ENCODE measurements at regions not wholly inside any gene's neighbourhood (a gene's known extent, or its start where the extent isn't known, plus 50 kb on each side); places are given as distances from the start of the nearest gene placed in this dataset.

- TF ChIP-seq ZNF592 (IDR thresholded peaks at IDR 0.05) (no peak), HCFC1 (IDR thresholded peaks at IDR 0.05; ENCODE audit: low read length) (no peak)
These were observed 238.0 kb upstream of the PDE4D start (continued) for GRCh38 chr5:60131504-60131903.

- no peaks in the 10 kb centered on the region for H3K79me2 ChIP-seq (ENCODE audit: control insufficient read depth, insufficient read depth, low read length)
- ATAC-seq (no peak), FAIRE-seq (no peak), DNase-seq (ENCODE audit: low read depth, low spot score) (no peak)
- no peak overlapping the region for H3K9ac ChIP-seq (ENCODE audit: control insufficient read depth, insufficient read depth, low read length)
- no peak overlapping the region for H3K27ac ChIP-seq (ENCODE audit: control insufficient read depth, insufficient read depth)
- H3K36me3 ChIP-seq (ENCODE audit: control insufficient read depth in 2 of 2, insufficient read depth in 2 of 2, low read length in 1 of 2): no peaks in the 10 kb centered on the region
- no TSS peak for BruUV-seq (replicated peaks)
- 85% methylated on average over 2 of the region's 2 CpGs for WGBS (ENCODE audit: insufficient coverage, insufficient replicate concordance, low lambda C conversion rate, missing lambda C conversion rate)
- intact Hi-C loops (cut with micrococcal nuclease; ENCODE audit: unreplicated experiment): no loop called here
- no peaks in the 10 kb centered on the region for H4K20me1 ChIP-seq (ENCODE audit: control insufficient read depth, insufficient read depth)
- H3K4me2 ChIP-seq (ENCODE audit: control insufficient read depth, insufficient read depth): no peak overlapping the region
- H3K9me3 ChIP-seq (replicated peaks; ENCODE audit: control insufficient read depth, insufficient read depth, low read length): no peaks in the 10 kb centered on the region
- ChIA-PET SMC1A (ENCODE audit: uncharacterized antibody, unreplicated experiment) (no interaction called here), POLR2A (no interaction called here), CTCF (interaction anchor here (0.6 kb wide), 1 partner anchor 71 kb away, joined by 3 read pairs; no protein-coding TSS in a partner anchor), RAD21 (ENCODE audit: unreplicated experiment) (no interaction called here)
- no peaks in the 10 kb centered on the region for H3K4me1 ChIP-seq (ENCODE audit: control insufficient read depth, insufficient read depth, low read length)
- H3K4me3 ChIP-seq: no peak overlapping the region
- in situ Hi-C loops (cut with MboI): no loop called here
- no peaks in the 10 kb centered on the region for H3K27me3 ChIP-seq (replicated peaks in 1 of 2; ENCODE audit: control insufficient read depth in 2 of 2, insufficient read depth in 2 of 2, low read length in 1 of 2)
- H2AFZ ChIP-seq (ENCODE audit: control insufficient read depth, low read depth, low read length): no peak overlapping the region
- TF ChIP-seq YY1 (IDR thresholded peaks at IDR 0.05; ENCODE audit: low read depth, low read length) (no peak), SUZ12 (IDR thresholded peaks at IDR 0.05; ENCODE audit: unreplicated experiment) (no peak), PBX3 (IDR thresholded peaks at IDR 0.05; ENCODE audit: insufficient replicate concordance, low read depth, low read length) (no peak), SPI1 (IDR thresholded peaks at IDR 0.05; ENCODE audit: borderline replicate concordance, insufficient read depth, low read depth, low read length) (no peak), NRF1 (conservative IDR thresholded peaks at IDR 0.05; ENCODE audit: low read depth, low read length) (no peak), SRF (IDR thresholded peaks at IDR 0.05; ENCODE audit: low read depth in 2 of 2, low read length in 2 of 2) (no peak), POLR2AphosphoS5 (IDR thresholded peaks at IDR 0.05; ENCODE audit: low read length) (no peak), MTA3 (IDR thresholded peaks at IDR 0.05; ENCODE audit: borderline replicate concordance, low read length) (no peak), TAF1 (IDR thresholded peaks at IDR 0.05; ENCODE audit: borderline replicate concordance, low read depth, low read length) (no peak), SMAD1 (IDR thresholded peaks at IDR 0.05; ENCODE audit: low read depth, partially characterized antibody) (no peak), CUX1 (IDR thresholded peaks at IDR 0.05; ENCODE audit: insufficient replicate concordance, low read depth, low read length) (no peak), ZZZ3 (IDR thresholded peaks at IDR 0.05; ENCODE audit: control insufficient read depth, insufficient read length, low read depth) (no peak)
These were observed 232.1 kb upstream of the PDE4D start for GRCh38 chr5:60125636-60126035.
